DOHH2 (cell line): ENCODE measurements at regions not wholly inside any gene's neighbourhood (a gene's known extent, or its start where the extent isn't known, plus 50 kb on each side); places are given as distances from the start of the nearest gene placed in this dataset.

Source experiments
- H3F3A ChIP-seq: fragments of 200-600 bp; sonication (generic), shearing (Covaris generic); 2 replicates; pipeline ENCODE4 v1.6.0; 2016; ENCODE audit warnings: antibody characterized with exemption, mild to moderate bottlenecking; ENCODE audit not compliant: control insufficient read depth, insufficient read depth
- H3K27ac ChIP-seq: fragments of 200-600 bp; sonication (generic); 2 replicates; pipeline ENCODE4 v1.5.1; 2014; ENCODE audit warnings: low read depth, mild to moderate bottlenecking, low read length, moderate library complexity
- H3K27me3 ChIP-seq: fragments of 200-600 bp; sonication (generic); 2 replicates; pipeline ENCODE4 v1.6.1; 2014; ENCODE audit warnings: mild to moderate bottlenecking, low read length, mixed read lengths; ENCODE audit not compliant: control insufficient read depth
- H3K36me3 ChIP-seq: fragments of 200-600 bp; sonication (generic); 2 replicates; pipeline ENCODE4 v1.6.1; 2014; ENCODE audit warnings: mild to moderate bottlenecking, low read length, moderate library complexity, mixed read lengths; ENCODE audit not compliant: control insufficient read depth
- H3K4me1 ChIP-seq: fragments of 200-600 bp; sonication (generic); 2 replicates; pipeline ENCODE4 v1.6.1; 2014; ENCODE audit warnings: mild to moderate bottlenecking, low read length, mixed read lengths; ENCODE audit not compliant: control insufficient read depth
- H3K4me2 ChIP-seq: fragments of 200-600 bp; sonication (generic); 2 replicates; pipeline ENCODE4 v1.6.0; 2014; ENCODE audit warnings: mild to moderate bottlenecking, low read length, moderate library complexity
- H3K4me3 ChIP-seq: fragments of 200-600 bp; sonication (generic); 2 replicates; pipeline ENCODE4 v1.5.1; 2014; ENCODE audit warnings: mild to moderate bottlenecking, low read length, mixed read lengths
- H3K79me2 ChIP-seq: fragments of 200-600 bp; sonication (generic); 2 replicates; pipeline ENCODE4 v1.6.1; 2014; ENCODE audit warnings: mild to moderate bottlenecking, low read length, mixed read lengths; ENCODE audit not compliant: control insufficient read depth
- H3K9me2 ChIP-seq: fragments of 200-600 bp; sonication (generic); replicated peaks from 2 replicates; pipeline ENCODE4 v1.6.1; 2014; ENCODE audit warnings: mild to moderate bottlenecking, low read length, mixed read lengths; ENCODE audit not compliant: control insufficient read depth
- H3K9me3 ChIP-seq: fragments of 200-600 bp; sonication (generic); 2 replicates; pipeline ENCODE4 v1.6.1; 2014; ENCODE audit warnings: antibody characterized with exemption, low read length, mixed read lengths; ENCODE audit not compliant: control insufficient read depth, insufficient read depth
- H4K20me1 ChIP-seq: fragments of 200-600 bp; sonication (generic); 2 replicates; pipeline ENCODE4 v1.6.0; 2014; ENCODE audit warnings: low read depth, mild to moderate bottlenecking, antibody characterized with exemption, low read length, moderate library complexity; ENCODE audit not compliant: control insufficient read depth, insufficient read depth
- CTCF ChIP-seq: fragments of 200-600 bp; sonication (generic); IDR thresholded peaks from one replicate; pipeline ENCODE4 v1.5.1; 2014; ENCODE audit warnings: antibody characterized with exemption, mild to moderate bottlenecking, low read depth, low read length; ENCODE audit not compliant: poor library complexity, severe bottlenecking
- EZH2phosphoT487 ChIP-seq: fragments of 200-600 bp; sonication (generic); IDR thresholded peaks from 2 replicates; pipeline ENCODE4 v1.6.1; 2017; ENCODE audit warnings: borderline replicate concordance, mild to moderate bottlenecking, antibody characterized with exemption, low read length, moderate library complexity, mixed read lengths

DNA sequence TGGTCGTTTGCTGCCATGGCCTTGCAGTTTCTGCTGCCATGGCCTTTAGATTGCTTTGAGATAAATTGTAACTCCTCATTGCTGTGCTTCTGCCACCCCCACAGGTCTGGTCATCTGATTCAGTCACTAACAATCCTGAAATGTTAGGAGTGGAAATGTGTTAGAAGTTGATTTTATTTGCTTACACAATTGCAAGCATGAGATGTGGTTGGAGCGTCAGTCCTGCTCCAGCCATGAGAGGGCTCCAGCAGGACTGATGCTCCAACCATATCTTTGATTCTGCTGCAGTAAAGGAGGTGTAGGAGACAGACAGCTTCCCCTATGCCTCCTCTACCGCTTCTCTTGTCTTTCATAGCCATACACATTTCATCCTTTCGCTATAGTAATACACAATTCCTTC, 226.8 kb upstream of the RGS6 start:
- no peak for TF ChIP-seq EZH2phosphoT487
- TF ChIP-seq CTCF = no peak
- Histone ChIP-seq H3K4me2 (no peak overlapping the region), H3F3A (no peaks in the 10 kb centered on the region), H3K36me3 (peaks cover 10% of the 10 kb centered on the region), H3K9me3 (no peaks in the 10 kb centered on the region), H3K4me3 (no peak overlapping the region), H3K27ac (no peak overlapping the region), H3K27me3 (no peaks in the 10 kb centered on the region), H3K4me1 (0 out of 2 replicates have a peak, but pooled peaks cover 4% of the 10 kb centered on the region), H4K20me1 (no peaks in the 10 kb centered on the region), H3K9me2 (no peaks in the 10 kb centered on the region), H3K79me2 (no peaks in the 10 kb centered on the region)

GRCh38 chr14:71709076-71709475, 223.2 kb upstream of the RGS6 start:
- no peak overlapping the region for H3K4me2 ChIP-seq
- H3K79me2 ChIP-seq = no peaks in the 10 kb centered on the region
- H3K36me3 ChIP-seq = peaks cover 7% of the 10 kb centered on the region
- H3K4me1 ChIP-seq = no peaks in the 10 kb centered on the region
- H4K20me1 ChIP-seq = no peaks in the 10 kb centered on the region
- H3K4me3 ChIP-seq = no peak overlapping the region
- no peaks in the 10 kb centered on the region for H3K9me2 ChIP-seq
- H3K27me3 ChIP-seq = no peaks in the 10 kb centered on the region
- no peaks in the 10 kb centered on the region for H3F3A ChIP-seq
- H3K27ac ChIP-seq = no peak overlapping the region
- H3K9me3 ChIP-seq = no peaks in the 10 kb centered on the region
- TF ChIP-seq EZH2phosphoT487 (no peak), CTCF (no peak)

GRCh38 chr14:71709987-71710386, 222.2 kb upstream of the RGS6 start:
- Histone ChIP-seq H3K4me3 (no peak overlapping the region), H3F3A (no peaks in the 10 kb centered on the region), H3K27me3 (no peaks in the 10 kb centered on the region), H3K9me2 (no peaks in the 10 kb centered on the region), H3K27ac (no peak overlapping the region), H3K36me3 (peaks cover 7% of the 10 kb centered on the region), H3K9me3 (no peaks in the 10 kb centered on the region), H4K20me1 (no peaks in the 10 kb centered on the region), H3K4me1 (no peaks in the 10 kb centered on the region), H3K79me2 (no peaks in the 10 kb centered on the region), H3K4me2 (no peak overlapping the region)
- TF ChIP-seq EZH2phosphoT487 (no peak), CTCF (no peak)

GRCh38 chr14:71711125-71711524, 221.1 kb upstream of the RGS6 start:
- Histone ChIP-seq H3K9me2 (no peaks in the 10 kb centered on the region), H3K4me2 (no peak overlapping the region), H3K9me3 (no peaks in the 10 kb centered on the region), H3K27me3 (no peaks in the 10 kb centered on the region), H3K79me2 (no peaks in the 10 kb centered on the region), H3F3A (no peaks in the 10 kb centered on the region), H3K36me3 (peaks cover 7% of the 10 kb centered on the region), H3K4me1 (no peaks in the 10 kb centered on the region), H3K4me3 (no peak overlapping the region), H4K20me1 (no peaks in the 10 kb centered on the region), H3K27ac (no peak overlapping the region)
- TF ChIP-seq EZH2phosphoT487 (no peak), CTCF (no peak)
